NCI-H1105 (cell line): ENCODE measurements at regions not wholly inside any gene's neighbourhood (a gene's known extent, or its start where the extent isn't known, plus 50 kb on each side); places are given as distances from the start of the nearest gene placed in this dataset.

Experiments used
- DNase-seq: peaks from one replicate; lab custom pipeline; 2025; lab: John Stamatoyannopoulos, UW

DNA sequence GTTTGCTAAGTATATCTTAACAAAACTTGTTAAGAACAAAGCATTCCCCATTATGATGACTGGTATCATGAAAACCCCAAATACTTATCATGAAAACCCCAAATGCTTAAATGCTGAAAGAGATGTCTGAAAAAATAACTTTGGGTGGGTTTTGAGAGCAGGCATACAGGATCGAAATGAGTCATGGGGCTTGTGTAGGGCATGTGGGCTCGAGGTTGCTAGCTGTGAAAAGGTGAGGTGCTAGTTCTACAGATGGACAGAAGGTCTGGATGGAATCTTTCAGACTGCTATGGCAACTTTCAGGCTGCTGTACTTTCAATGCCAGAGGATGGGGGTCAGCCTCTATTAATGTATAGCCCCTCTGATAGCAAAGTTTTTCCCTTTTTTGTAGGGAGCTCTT is 167.8 kb upstream of the MDGA2 start:
- DNase-seq = no peak

GRCh38 chr14:47833011-47833410 is 157.6 kb upstream of the MDGA2 start:
- DNase-seq = no peak

DNA sequence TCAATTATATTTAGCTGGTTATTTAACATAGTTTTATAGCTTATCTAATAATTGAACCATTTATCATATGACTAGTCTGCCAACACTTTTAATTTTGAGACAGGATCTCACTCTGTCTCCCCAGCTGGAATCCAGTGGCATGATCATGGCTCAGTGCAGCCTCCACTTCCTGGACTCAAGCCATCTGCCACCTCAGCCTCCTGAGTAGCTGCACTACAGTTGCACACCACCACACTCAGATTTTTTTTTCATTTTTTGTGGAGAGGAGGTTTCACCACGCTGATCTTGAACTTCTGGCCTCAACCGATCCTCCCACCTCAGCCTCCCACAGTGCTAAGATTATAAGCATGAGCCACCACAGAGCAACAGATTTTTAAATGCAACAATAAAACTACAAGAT is 151.4 kb upstream of the MDGA2 start:
- DNase-seq = no peak

DNA sequence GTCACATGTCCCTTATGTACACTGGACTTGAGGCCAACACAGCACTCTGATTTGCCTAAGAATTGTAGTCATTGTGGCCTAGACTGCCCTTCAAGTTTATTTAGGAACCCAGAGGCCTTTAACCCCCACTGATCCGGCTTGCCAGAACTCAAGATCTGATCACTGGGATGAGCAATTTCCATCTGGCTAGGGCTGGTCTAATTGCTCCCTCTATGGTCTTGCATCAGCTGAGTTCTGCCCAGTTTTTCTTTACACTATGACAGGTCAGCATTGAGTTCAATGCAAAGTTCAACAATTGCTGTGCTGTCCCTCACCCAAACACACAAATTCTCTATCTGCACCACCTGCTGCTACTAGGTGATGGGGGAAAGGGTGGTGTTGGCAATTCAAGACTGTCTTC is 146.9 kb upstream of the MDGA2 start:
- no peak for DNase-seq

GRCh38 chr14:47821135-47821534 is 145.7 kb upstream of the MDGA2 start:
- DNase-seq = no peak

DNA sequence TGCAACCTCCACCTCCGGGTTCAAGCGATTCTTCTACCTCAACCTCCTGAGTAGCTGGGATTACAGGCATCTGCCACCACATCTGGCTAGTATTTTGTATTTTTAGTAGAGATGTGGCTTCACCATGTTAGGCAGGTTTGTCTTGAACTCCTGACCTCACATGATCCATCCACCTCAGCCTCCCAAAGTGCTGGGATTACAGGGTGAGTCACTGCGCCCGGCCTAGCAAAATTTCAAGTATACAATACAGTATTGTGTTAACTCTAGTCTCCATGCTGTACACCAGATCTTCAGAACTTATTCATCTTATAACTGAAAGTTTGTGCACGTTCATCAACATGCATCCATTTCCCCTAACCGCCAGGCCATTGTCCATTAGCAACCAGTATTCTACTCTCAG is 115.1 kb upstream of the MDGA2 start:
- DNase-seq = no peak

DNA sequence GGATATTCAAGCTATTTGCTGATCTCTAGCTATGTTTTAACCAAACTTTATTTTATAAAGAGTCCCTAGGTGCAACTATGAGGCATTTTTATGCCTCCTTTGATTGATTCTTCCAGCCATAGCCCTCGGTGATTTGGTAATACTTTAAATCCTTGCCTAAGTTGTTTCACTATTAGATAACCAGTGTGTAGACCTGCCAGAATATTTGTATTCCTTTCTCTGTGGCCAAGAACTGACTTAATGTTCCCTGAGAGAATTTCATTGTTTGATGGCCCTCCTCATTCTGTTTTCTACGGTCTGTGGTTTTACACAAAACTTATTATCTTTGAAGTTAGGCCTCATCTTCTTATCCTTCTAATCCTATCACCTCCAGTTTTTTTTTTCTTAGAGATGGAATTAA is 109.7 kb upstream of the MDGA2 start:
- no peak for DNase-seq

DNA sequence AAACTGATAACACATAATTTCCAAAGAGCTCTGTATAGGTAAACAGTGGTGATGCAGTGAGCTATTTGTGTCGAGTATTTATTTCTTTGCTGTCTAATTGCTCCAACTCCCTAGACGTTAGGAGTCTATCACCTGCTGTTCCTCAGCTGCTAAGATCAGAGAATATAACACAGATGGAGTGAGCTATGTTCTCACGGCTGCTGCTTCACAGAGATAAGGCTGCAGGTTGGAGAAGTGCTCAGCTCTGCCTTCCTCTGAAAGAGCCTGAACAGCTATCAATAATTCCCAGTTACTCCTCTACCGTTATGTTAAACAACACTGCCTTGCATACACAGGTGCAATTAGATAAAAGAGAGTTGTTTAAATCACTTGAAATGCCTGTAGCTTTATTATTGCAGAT is 103.2 kb upstream of the MDGA2 start:
- peak; percentile 84 for DNase-seq

- no peak for DNase-seq
These were observed 97.2 kb upstream of the MDGA2 start for GRCh38 chr14:47772652-47773051.

DNA sequence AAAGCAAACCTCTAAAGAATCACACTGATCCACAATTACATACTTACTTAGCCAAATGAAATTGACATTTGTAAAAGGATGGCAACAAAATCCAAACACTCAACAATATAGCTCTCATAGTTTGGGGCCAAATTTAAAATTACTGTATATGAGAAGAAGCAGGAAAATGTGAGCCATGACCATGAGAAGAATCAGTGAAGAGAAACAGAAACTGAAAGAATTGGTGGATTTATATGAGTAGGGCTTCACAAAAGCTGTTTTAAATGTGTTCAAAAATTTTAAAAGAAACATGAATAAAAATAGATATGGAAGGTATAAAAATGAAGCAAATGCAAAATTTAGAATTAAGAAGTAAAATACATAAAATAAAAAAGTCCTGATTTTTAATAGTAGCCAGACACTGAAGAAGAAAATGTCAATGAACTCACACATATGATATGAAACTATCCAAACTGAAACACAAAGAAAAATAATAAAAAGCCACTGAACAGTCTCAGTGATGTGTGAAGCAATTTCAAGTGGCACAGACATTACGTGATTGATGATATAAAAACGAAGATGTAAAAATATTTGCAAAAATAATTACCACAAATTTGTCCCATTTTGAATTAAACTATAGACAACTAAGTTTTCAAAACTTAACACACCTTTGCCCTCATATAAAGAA is 87.9 kb upstream of the MDGA2 start:
- no peak for DNase-seq

GRCh38 chr14:47746986-47747385 is 71.6 kb upstream of the MDGA2 start:
- DNase-seq = no peak

DNA sequence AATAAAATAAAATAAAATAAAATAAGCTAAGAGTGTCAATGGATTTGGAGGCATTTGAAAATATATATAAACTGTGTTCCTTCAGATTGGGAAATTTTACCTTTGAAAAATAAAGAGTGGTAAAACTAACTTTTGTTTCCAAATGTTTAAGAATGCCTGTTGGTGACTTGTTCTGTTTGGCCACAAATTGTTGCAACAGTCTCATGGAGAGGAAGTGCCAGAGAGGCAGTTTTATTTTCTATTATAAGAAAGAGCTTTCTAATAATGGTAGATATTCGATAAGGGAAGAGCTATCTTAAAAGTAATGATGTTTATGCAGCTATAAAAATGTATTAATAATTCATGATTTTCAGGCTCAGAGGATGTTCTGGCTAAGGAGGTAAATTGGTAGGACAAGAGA is 68.8 kb upstream of the MDGA2 start:
- DNase-seq = no peak

DNA sequence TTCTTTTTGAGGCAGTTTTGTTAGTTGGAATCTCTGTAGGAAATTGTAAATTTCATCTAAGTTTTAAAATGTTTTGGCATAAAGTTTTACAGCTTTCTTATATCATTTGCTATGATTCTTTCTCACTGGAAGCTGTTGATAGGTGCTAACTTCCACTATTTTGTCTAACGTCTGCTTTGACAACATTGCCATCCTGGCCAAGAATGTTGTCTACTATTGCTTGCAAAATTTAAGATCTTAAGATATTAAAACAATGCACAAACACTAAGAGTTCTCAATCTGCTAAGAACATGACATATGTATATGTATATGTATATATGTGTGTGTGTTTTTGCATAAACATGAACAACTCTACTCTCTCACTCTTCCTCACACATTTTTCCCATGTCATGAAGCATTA is 64.1 kb upstream of the MDGA2 start:
- no peak for DNase-seq

GRCh38 chr14:47730296-47730695 is 54.9 kb upstream of the MDGA2 start:
- DNase-seq = no peak
